ENCODE measurements at regions not wholly inside any gene's neighbourhood (a gene's known extent, or its start where the extent isn't known, plus 50 kb on each side); places are given as distances from the start of the nearest gene placed in this dataset.

GRCh38 chr1:67630438-67631045 lies 54.5 kb upstream of the GADD45A start:
- no peaks in the 10 kb centered on the region for H3K79me2 ChIP-seq (ENCODE audit: control insufficient read depth, insufficient read depth, low read length)
- no CpG with 5 or more reads among the region's 2 CpGs for WGBS (ENCODE audit: insufficient coverage)
- ChIA-PET POLR2A (no interaction called here), CTCF (no interaction called here)
- Mint-ChIP-seq H3K9me3 (ENCODE audit: insufficient read depth) (peaks cover 2% of the 10 kb centered on the region), H3K4me3 (no peak overlapping the region), H3K27me3 (peaks cover 24% of the 10 kb centered on the region), H3K27ac (no peak overlapping the region), H3K4me1 (peaks cover 13% of the 10 kb centered on the region)
- no peaks in the 10 kb centered on the region for H4K20me1 ChIP-seq (ENCODE audit: control insufficient read depth, insufficient read depth, low read length, poor library complexity, severe bottlenecking)
- ATAC-seq (ENCODE audit: low read depth): no peak
- no peaks in the 10 kb centered on the region for H3K27me3 ChIP-seq (replicated peaks in 1 of 4; ENCODE audit: control extremely low read depth in 1 of 4, control insufficient read depth in 3 of 4, insufficient read depth in 4 of 4, low read length in 3 of 4)
- no peak overlapping the region for H3K9ac ChIP-seq (ENCODE audit: low read length)
- H3K4me2 ChIP-seq (replicated peaks; ENCODE audit: low read depth, low read length, poor library complexity, severe bottlenecking): no peak overlapping the region
- H3K36me3 ChIP-seq (replicated peaks in 1 of 2; ENCODE audit: control extremely low read depth in 1 of 2, control insufficient read depth in 1 of 2, extremely low read depth in 1 of 2, insufficient read depth in 2 of 2, low read length in 1 of 2): no peaks in the 10 kb centered on the region
- peaks cover 12 to 14% of the 10 kb centered on the region in 2 donors for H3K4me1 ChIP-seq (ENCODE audit: control insufficient read depth in 2 of 2, insufficient read depth in 2 of 2, low read length in 2 of 2)
- H3K9me3 ChIP-seq (ENCODE audit: control extremely low read depth in 1 of 3, control insufficient read depth in 2 of 3, insufficient read depth in 1 of 3, low read length in 2 of 3): no peaks in the 10 kb centered on the region
- no peak for TF ChIP-seq EZH2 (IDR thresholded peaks at IDR 0.05; ENCODE audit: borderline replicate concordance, insufficient read depth, low read depth, low read length, poor library complexity, severe bottlenecking)
- TF ChIP-seq CTCF (IDR thresholded peaks at IDR 0.05): no peak
- intact Hi-C loops (cut with micrococcal nuclease): no loop called here
- DNase-seq: no peak
- H3K27ac ChIP-seq (ENCODE audit: low read length in 2 of 2): no peak overlapping the region
- H3K4me3 ChIP-seq (ENCODE audit: control extremely low read depth in 1 of 5, extremely low read depth in 1 of 5, insufficient read depth in 1 of 5, low read depth in 2 of 5, low read length in 4 of 5): no peak overlapping the region
- H2AFZ ChIP-seq (ENCODE audit: insufficient read depth, low read depth, low read length, poor library complexity, severe bottlenecking): no peak overlapping the region

GRCh38 chr1:67632356-67632755 lies 52.6 kb upstream of the GADD45A start:
- DNase-seq: no peak
- TF ChIP-seq CTCF (IDR thresholded peaks at IDR 0.05): no peak
- TF ChIP-seq EZH2 (IDR thresholded peaks at IDR 0.05; ENCODE audit: borderline replicate concordance, insufficient read depth, low read depth, low read length, poor library complexity, severe bottlenecking): no peak
- H2AFZ ChIP-seq (ENCODE audit: insufficient read depth, low read depth, low read length, poor library complexity, severe bottlenecking): no peak overlapping the region
- no peak overlapping the region for H3K27ac ChIP-seq (ENCODE audit: low read length in 2 of 2)
- intact Hi-C loops (cut with micrococcal nuclease): no loop called here
- H3K27me3 ChIP-seq (replicated peaks in 1 of 4; ENCODE audit: control extremely low read depth in 1 of 4, control insufficient read depth in 3 of 4, insufficient read depth in 4 of 4, low read length in 3 of 4): no peaks in the 10 kb centered on the region
- ChIA-PET CTCF (interaction anchor here (1.4 kb wide), 1 partner anchor 128 kb away, joined by 4 read pairs; no protein-coding TSS in a partner anchor), POLR2A (no interaction called here)
- no peaks in the 10 kb centered on the region for H3K36me3 ChIP-seq (replicated peaks in 1 of 2; ENCODE audit: control extremely low read depth in 1 of 2, control insufficient read depth in 1 of 2, extremely low read depth in 1 of 2, insufficient read depth in 2 of 2, low read length in 1 of 2)
- Mint-ChIP-seq H3K27me3 (peaks cover 18% of the 10 kb centered on the region), H3K4me1 (peaks cover 19% of the 10 kb centered on the region), H3K27ac (no peak overlapping the region), H3K9me3 (ENCODE audit: insufficient read depth) (no peaks in the 10 kb centered on the region), H3K4me3 (no peak overlapping the region)
- no peaks in the 10 kb centered on the region for H3K79me2 ChIP-seq (ENCODE audit: control insufficient read depth, insufficient read depth, low read length)
- no peak overlapping the region for H3K4me2 ChIP-seq (replicated peaks; ENCODE audit: low read depth, low read length, poor library complexity, severe bottlenecking)
- no peak overlapping the region for H3K9ac ChIP-seq (ENCODE audit: low read length)
- H3K4me1 ChIP-seq (ENCODE audit: control insufficient read depth in 2 of 2, insufficient read depth in 2 of 2, low read length in 2 of 2): peaks cover 16 to 19% of the 10 kb centered on the region in 2 donors
- WGBS (ENCODE audit: insufficient coverage): 80% methylated on average over 1 of the region's 6 CpGs
- H3K4me3 ChIP-seq (ENCODE audit: control extremely low read depth in 1 of 5, extremely low read depth in 1 of 5, insufficient read depth in 1 of 5, low read depth in 2 of 5, low read length in 4 of 5): no peak overlapping the region
- H3K9me3 ChIP-seq (ENCODE audit: control extremely low read depth in 1 of 3, control insufficient read depth in 2 of 3, insufficient read depth in 1 of 3, low read length in 2 of 3): no peaks in the 10 kb centered on the region
- no peaks in the 10 kb centered on the region for H4K20me1 ChIP-seq (ENCODE audit: control insufficient read depth, insufficient read depth, low read length, poor library complexity, severe bottlenecking)
- no peak for ATAC-seq (ENCODE audit: low read depth)
